Stomach (tissue), 4 donors: ENCODE measurements at regions not wholly inside any gene's neighbourhood (a gene's known extent, or its start where the extent isn't known, plus 50 kb on each side); places are given as distances from the start of the nearest gene placed in this dataset.

Experiments used
- EP300 ChIP-seq: sonication (generic); formaldehyde crosslinking; IDR thresholded peaks from one replicate; pipeline ENCODE4 v1.6.1; 2017; ENCODE audit warnings: antibody characterized with exemption
- POLR2A ChIP-seq, 4 donors: fragments of 450-650 bp; IDR thresholded peaks; one replicate each; pipeline ENCODE4 v1.6.1; 2016; ENCODE audit warnings: antibody characterized with exemption in 4 of 4, control low read depth in 2 of 4, mild to moderate bottlenecking in 1 of 4, moderate library complexity in 1 of 4
- TF ChIP-seq, protein P1 (sequence below), 7 experiments: fragments of 450-650 bp in 4 of 7; fragments of 200-600 bp in 3 of 7; sonication (generic) in 3 of 7; IDR thresholded peaks; one replicate each; pipeline ENCODE4 v1.5.1; 2016 to 2019; ENCODE audit warnings: antibody characterized with exemption in 7 of 7, control low read depth in 2 of 7, mild to moderate bottlenecking in 1 of 7

DNA sequence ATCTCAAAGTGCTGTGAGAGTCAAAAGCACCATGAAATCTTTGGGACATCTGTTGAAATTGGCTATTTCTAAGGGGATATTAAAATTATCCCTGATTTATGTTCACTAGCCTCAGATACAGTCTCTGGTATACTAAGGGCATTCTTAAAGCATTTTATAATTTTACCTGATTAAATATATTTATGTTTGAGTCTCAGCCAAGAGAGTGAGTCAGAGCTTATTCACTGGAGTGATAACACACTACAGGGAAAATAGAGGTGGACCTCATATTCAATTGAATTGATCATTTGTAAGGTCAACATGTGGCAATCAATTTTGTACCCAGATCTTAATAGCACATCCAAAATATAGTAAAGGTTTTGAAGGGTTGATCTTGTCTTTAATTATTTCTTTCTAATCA, 733.6 kb downstream of the EPHA3 start:
- TF ChIP-seq POLR2A (IDR thresholded peaks at IDR 0.05) (no peak), EP300 (no peak)
- TF ChIP-seq, protein P1, sequence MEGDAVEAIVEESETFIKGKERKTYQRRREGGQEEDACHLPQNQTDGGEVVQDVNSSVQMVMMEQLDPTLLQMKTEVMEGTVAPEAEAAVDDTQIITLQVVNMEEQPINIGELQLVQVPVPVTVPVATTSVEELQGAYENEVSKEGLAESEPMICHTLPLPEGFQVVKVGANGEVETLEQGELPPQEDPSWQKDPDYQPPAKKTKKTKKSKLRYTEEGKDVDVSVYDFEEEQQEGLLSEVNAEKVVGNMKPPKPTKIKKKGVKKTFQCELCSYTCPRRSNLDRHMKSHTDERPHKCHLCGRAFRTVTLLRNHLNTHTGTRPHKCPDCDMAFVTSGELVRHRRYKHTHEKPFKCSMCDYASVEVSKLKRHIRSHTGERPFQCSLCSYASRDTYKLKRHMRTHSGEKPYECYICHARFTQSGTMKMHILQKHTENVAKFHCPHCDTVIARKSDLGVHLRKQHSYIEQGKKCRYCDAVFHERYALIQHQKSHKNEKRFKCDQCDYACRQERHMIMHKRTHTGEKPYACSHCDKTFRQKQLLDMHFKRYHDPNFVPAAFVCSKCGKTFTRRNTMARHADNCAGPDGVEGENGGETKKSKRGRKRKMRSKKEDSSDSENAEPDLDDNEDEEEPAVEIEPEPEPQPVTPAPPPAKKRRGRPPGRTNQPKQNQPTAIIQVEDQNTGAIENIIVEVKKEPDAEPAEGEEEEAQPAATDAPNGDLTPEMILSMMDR (IDR thresholded peaks at IDR 0.05), result no peak
